ENCODE measurements at regions not wholly inside any gene's neighbourhood (a gene's known extent, or its start where the extent isn't known, plus 50 kb on each side); places are given as distances from the start of the nearest gene placed in this dataset.

- DNase-seq, result peak; percentile 85
These were observed 64.4 kb upstream of the TM9SF2 start for GRCh38 chr13:99436686-99437416.

GRCh38 chr13:99439048-99439447, 62.2 kb upstream of the TM9SF2 start:
- DNase-seq, result no peak

GRCh38 chr13:99439850-99440604, 61.2 kb upstream of the TM9SF2 start:
- DNase-seq, result no peak

- DNase-seq, result peak; percentile 78
These were observed 58.9 kb upstream of the TM9SF2 start for GRCh38 chr13:99442273-99442895.

GRCh38 chr13:99446242-99446641, 55.0 kb upstream of the TM9SF2 start:
- no peak for DNase-seq

- DNase-seq, result no peak
These were observed 52.7 kb upstream of the TM9SF2 start for GRCh38 chr13:99448546-99448945.

- no peak for DNase-seq
These were observed 50.9 kb upstream of the TM9SF2 start for GRCh38 chr13:99450416-99450815.

Data from NCI-H1092 treated with DMSO at 0.1 percent for 48 hours (cell line).